GM19324 (cell line): ENCODE measurements at regions not wholly inside any gene's neighbourhood (a gene's known extent, or its start where the extent isn't known, plus 50 kb on each side); places are given as distances from the start of the nearest gene placed in this dataset.
"Not testable (repeated sequence)": the region's sequence is repeated elsewhere in the genome, so short reads cannot be mapped to it uniquely, and the experiment has no call there.

Experiments used
- ATAC-seq: cut with Tn5 transposase; IDR thresholded peaks from one replicate; pipeline ENCODE4 v1.9.1; 2021; ENCODE audit warnings: mild to moderate bottlenecking, moderate library complexity; ENCODE audit not compliant: unreplicated experiment, low FRiP score

- ATAC-seq, result no peak
Observed at GRCh38 chr21:19475525-19475924, 1071.9 kb upstream of the TMPRSS15 start.

GRCh38 chr21:19489930-19490329 lies 1086.3 kb upstream of the TMPRSS15 start:
- no peak for ATAC-seq

GRCh38 chr21:19490481-19490880 lies 1086.9 kb upstream of the TMPRSS15 start:
- ATAC-seq, result no peak

GRCh38 chr21:19493437-19494241 lies 1090.1 kb upstream of the TMPRSS15 start:
- not testable (repeated sequence) for ATAC-seq

GRCh38 chr21:19501115-19501514 lies 1097.5 kb upstream of the TMPRSS15 start:
- ATAC-seq, result no peak

GRCh38 chr21:19507682-19508260 lies 1104.2 kb upstream of the TMPRSS15 start:
- ATAC-seq, result no peak

GRCh38 chr21:19508442-19508841 lies 1104.9 kb upstream of the TMPRSS15 start:
- no peak for ATAC-seq

GRCh38 chr21:19508844-19509243 lies 1105.3 kb upstream of the TMPRSS15 start:
- ATAC-seq, result no peak

- no peak for ATAC-seq
Observed at GRCh38 chr21:19510057-19510456, 1106.5 kb upstream of the TMPRSS15 start.

- no peak for ATAC-seq
Observed at GRCh38 chr21:19510653-19511052, 1107.1 kb upstream of the TMPRSS15 start.

GRCh38 chr21:19522381-19522780 lies 1118.8 kb upstream of the TMPRSS15 start:
- no peak for ATAC-seq

GRCh38 chr21:19523061-19523460 lies 1119.5 kb upstream of the TMPRSS15 start:
- ATAC-seq, result no peak

- ATAC-seq, result no peak
Observed at GRCh38 chr21:19523746-19524145, 1120.2 kb upstream of the TMPRSS15 start.

- no peak for ATAC-seq
Observed at GRCh38 chr21:19529031-19529430, 1125.4 kb upstream of the TMPRSS15 start.

- no peak for ATAC-seq
Observed at GRCh38 chr21:19535356-19535755, 1131.8 kb upstream of the TMPRSS15 start.

- no peak for ATAC-seq
Observed at GRCh38 chr21:19537116-19537515, 1133.5 kb upstream of the TMPRSS15 start.

- no peak for ATAC-seq
Observed at GRCh38 chr21:19540287-19540686, 1136.7 kb upstream of the TMPRSS15 start.

GRCh38 chr21:19541602-19542001 lies 1138.0 kb upstream of the TMPRSS15 start:
- no peak for ATAC-seq

- not testable (repeated sequence) for ATAC-seq
Observed at GRCh38 chr21:19544493-19544892, 1140.9 kb upstream of the TMPRSS15 start.

- no peak for ATAC-seq
Observed at GRCh38 chr21:19547951-19548840, 1144.6 kb upstream of the TMPRSS15 start.
